HEK293 (cell line): ENCODE measurements at regions not wholly inside any gene's neighbourhood (a gene's known extent, or its start where the extent isn't known, plus 50 kb on each side); places are given as distances from the start of the nearest gene placed in this dataset.

ENCODE experiments used
- CTCF ChIP-seq: fragments of 450-650 bp; formaldehyde crosslinking; IDR thresholded peaks from 2 replicates; pipeline ENCODE4 v1.5.1; 2016; ENCODE audit warnings: missing biosample characterization, missing genetic modification characterization
- YY1 ChIP-seq: fragments of 450-650 bp; formaldehyde crosslinking; IDR thresholded peaks from 2 replicates; pipeline ENCODE4 v1.5.1; 2018; ENCODE audit warnings: missing biosample characterization, missing genetic modification characterization
- ZBTB44 ChIP-seq: fragments of 450-650 bp; IDR thresholded peaks from 2 replicates; pipeline ENCODE4 v1.5.1; 2018; ENCODE audit warnings: missing biosample characterization, mild to moderate bottlenecking, missing genetic modification characterization
- ZBTB49 ChIP-seq: fragments of 450-650 bp; formaldehyde crosslinking; IDR thresholded peaks from 2 replicates; pipeline ENCODE4 v1.5.1; 2016; ENCODE audit warnings: missing biosample characterization, missing genetic modification characterization, low read depth
- ZFHX2 ChIP-seq: fragments of 450-650 bp; formaldehyde crosslinking; conservative IDR thresholded peaks from 2 replicates; pipeline ENCODE4 v1.5.1; 2016; ENCODE audit warnings: missing biosample characterization, missing genetic modification characterization
- ZFP41 ChIP-seq: fragments of 450-650 bp; formaldehyde crosslinking; IDR thresholded peaks from 2 replicates; pipeline ENCODE4 v1.5.1; 2016; ENCODE audit warnings: missing biosample characterization, missing genetic modification characterization, borderline replicate concordance
- ZNF274 ChIP-seq, 2 experiments: fragments of 200-500 bp in 1 of 2; fragments of 450-650 bp in 1 of 2; sonication (Bioruptor generic) in 1 of 2; formaldehyde crosslinking in 1 of 2; IDR thresholded peaks; 2 replicates each; pipeline versions ENCODE4 v1.5.1 to v1.6.1; 2014 to 2016; ENCODE audit warnings: borderline replicate concordance in 1 of 2, inconsistent platforms in 1 of 2, low read length in 1 of 2, missing biosample characterization in 1 of 2, missing genetic modification characterization in 1 of 2
- ZNF76 ChIP-seq: fragments of 450-650 bp; formaldehyde crosslinking; IDR thresholded peaks from 2 replicates; pipeline ENCODE4; 2016; ENCODE audit warnings: low read depth, missing biosample characterization, missing genetic modification characterization, borderline replicate concordance

- TF ChIP-seq ZFP41 (tag by site-specific recombination), result no peak
- TF ChIP-seq CTCF, result no peak
- TF ChIP-seq ZFHX2 (tag by site-specific recombination), result no peak
- TF ChIP-seq YY1 (tag by site-specific recombination), result no peak
- TF ChIP-seq ZNF76, result no peak
- TF ChIP-seq ZNF274 (IDR thresholded peaks at IDR 0.05; ENCODE audit: low read length), result no peak
- no peak for TF ChIP-seq ZNF274 (tag by site-specific recombination; IDR thresholded peaks at IDR 0.05; ENCODE audit: borderline replicate concordance)
- TF ChIP-seq ZBTB44 (tag by site-specific recombination), result no peak
- TF ChIP-seq ZBTB49 (tag by site-specific recombination), result no peak
Observed at GRCh38 chr4:52317361-52317879, 266.3 kb downstream of the SPATA18 start.
